ENCODE measurements at regions not wholly inside any gene's neighbourhood (a gene's known extent, or its start where the extent isn't known, plus 50 kb on each side); places are given as distances from the start of the nearest gene placed in this dataset.
"Not testable (repeated sequence)": the region's sequence is repeated elsewhere in the genome, so short reads cannot be mapped to it uniquely, and the experiment has no call there.

GRCh38 chr6:27831434-27832081 is 80.6 kb downstream of the OR2B2 start (continued):
- TF ChIP-seq, protein P1, sequence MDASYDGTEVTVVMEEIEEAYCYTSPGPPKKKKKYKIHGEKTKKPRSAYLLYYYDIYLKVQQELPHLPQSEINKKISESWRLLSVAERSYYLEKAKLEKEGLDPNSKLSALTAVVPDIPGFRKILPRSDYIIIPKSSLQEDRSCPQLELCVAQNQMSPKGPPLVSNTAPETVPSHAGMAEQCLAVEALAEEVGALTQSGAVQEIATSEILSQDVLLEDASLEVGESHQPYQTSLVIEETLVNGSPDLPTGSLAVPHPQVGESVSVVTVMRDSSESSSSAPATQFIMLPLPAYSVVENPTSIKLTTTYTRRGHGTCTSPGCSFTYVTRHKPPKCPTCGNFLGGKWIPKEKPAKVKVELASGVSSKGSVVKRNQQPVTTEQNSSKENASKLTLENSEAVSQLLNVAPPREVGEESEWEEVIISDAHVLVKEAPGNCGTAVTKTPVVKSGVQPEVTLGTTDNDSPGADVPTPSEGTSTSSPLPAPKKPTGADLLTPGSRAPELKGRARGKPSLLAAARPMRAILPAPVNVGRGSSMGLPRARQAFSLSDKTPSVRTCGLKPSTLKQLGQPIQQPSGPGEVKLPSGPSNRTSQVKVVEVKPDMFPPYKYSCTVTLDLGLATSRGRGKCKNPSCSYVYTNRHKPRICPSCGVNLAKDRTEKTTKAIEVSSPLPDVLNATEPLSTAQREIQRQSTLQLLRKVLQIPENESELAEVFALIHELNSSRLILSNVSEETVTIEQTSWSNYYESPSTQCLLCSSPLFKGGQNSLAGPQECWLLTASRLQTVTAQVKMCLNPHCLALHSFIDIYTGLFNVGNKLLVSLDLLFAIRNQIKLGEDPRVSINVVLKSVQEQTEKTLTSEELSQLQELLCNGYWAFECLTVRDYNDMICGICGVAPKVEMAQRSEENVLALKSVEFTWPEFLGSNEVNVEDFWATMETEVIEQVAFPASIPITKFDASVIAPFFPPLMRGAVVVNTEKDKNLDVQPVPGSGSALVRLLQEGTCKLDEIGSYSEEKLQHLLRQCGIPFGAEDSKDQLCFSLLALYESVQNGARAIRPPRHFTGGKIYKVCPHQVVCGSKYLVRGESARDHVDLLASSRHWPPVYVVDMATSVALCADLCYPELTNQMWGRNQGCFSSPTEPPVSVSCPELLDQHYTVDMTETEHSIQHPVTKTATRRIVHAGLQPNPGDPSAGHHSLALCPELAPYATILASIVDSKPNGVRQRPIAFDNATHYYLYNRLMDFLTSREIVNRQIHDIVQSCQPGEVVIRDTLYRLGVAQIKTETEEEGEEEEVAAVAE (CRISPR knock-in tag; IDR thresholded peaks at IDR 0.05; ENCODE audit: borderline replicate concordance), result peak; percentile 85
- TF ChIP-seq RXRA (CRISPR knock-in tag; IDR thresholded peaks at IDR 0.05) (0 out of 2 replicates have a peak, but pooled peaks have one; percentile 61), ZNF503 (CRISPR knock-in tag; IDR thresholded peaks at IDR 0.05) (peak; percentile 72), THAP11 (CRISPR knock-in tag; IDR thresholded peaks at IDR 0.05) (peak; percentile 76), RBFOX2 (IDR thresholded peaks at IDR 0.05; ENCODE audit: low read depth, low read length) (peak; percentile 85), ZNF564 (CRISPR knock-in tag; IDR thresholded peaks at IDR 0.05) (0 out of 2 replicates have a peak, but pooled peaks have one; percentile 4), MYC (CRISPR knock-in tag; IDR thresholded peaks at IDR 0.05; ENCODE audit: borderline replicate concordance) (peak; percentile 46; the same call in 1 of the 2 replicates), ZFP82 (CRISPR knock-in tag; IDR thresholded peaks at IDR 0.05; ENCODE audit: borderline replicate concordance) (0 out of 2 replicates have a peak, but pooled peaks have one; percentile 7), FOSL2 (CRISPR knock-in tag; IDR thresholded peaks at IDR 0.05) (peak; percentile 62), MYPOP (CRISPR knock-in tag; IDR thresholded peaks at IDR 0.05) (0 out of 2 replicates have a peak, but pooled peaks have one; percentile 6), KDM4B (CRISPR knock-in tag; IDR thresholded peaks at IDR 0.05) (0 out of 2 replicates have a peak, but pooled peaks have one; percentile 40), TAF1 (CRISPR knock-in tag; IDR thresholded peaks at IDR 0.05) (peak; percentile 91), ZSCAN29 (CRISPR knock-in tag; conservative IDR thresholded peaks at IDR 0.05) (0 out of 2 replicates have a peak, but pooled peaks have one; percentile 37), FOXM1 (CRISPR knock-in tag; IDR thresholded peaks at IDR 0.05) (0 out of 2 replicates have a peak, but pooled peaks have one; percentile 51), ZHX2 (IDR thresholded peaks at IDR 0.05; ENCODE audit: low read depth) (peak; percentile 52; the same call in 1 of the 2 replicates)
- TF ChIP-seq ZHX2 (CRISPR knock-in tag; IDR thresholded peaks at IDR 0.05; ENCODE audit: borderline replicate concordance), result not testable (repeated sequence)

All from HepG2 (cell line).